ENCODE measurements at regions not wholly inside any gene's neighbourhood (a gene's known extent, or its start where the extent isn't known, plus 50 kb on each side); places are given as distances from the start of the nearest gene placed in this dataset.
A peak's percentile ranks its signal among the peaks of the same experiment; 100 is the strongest.

- no peak for ATAC-seq (ENCODE audit: low FRiP score)
- no peak for DNase-seq (ENCODE audit: low spot score)
- TF ChIP-seq, protein P1, sequence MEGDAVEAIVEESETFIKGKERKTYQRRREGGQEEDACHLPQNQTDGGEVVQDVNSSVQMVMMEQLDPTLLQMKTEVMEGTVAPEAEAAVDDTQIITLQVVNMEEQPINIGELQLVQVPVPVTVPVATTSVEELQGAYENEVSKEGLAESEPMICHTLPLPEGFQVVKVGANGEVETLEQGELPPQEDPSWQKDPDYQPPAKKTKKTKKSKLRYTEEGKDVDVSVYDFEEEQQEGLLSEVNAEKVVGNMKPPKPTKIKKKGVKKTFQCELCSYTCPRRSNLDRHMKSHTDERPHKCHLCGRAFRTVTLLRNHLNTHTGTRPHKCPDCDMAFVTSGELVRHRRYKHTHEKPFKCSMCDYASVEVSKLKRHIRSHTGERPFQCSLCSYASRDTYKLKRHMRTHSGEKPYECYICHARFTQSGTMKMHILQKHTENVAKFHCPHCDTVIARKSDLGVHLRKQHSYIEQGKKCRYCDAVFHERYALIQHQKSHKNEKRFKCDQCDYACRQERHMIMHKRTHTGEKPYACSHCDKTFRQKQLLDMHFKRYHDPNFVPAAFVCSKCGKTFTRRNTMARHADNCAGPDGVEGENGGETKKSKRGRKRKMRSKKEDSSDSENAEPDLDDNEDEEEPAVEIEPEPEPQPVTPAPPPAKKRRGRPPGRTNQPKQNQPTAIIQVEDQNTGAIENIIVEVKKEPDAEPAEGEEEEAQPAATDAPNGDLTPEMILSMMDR (IDR thresholded peaks at IDR 0.05) = no peak
These were observed 385.0 kb upstream of the KLHL29 start for GRCh38 chr2:22999951-23000350.

GRCh38 chr2:23002234-23002633 is 382.7 kb upstream of the KLHL29 start:
- no peak for ATAC-seq (ENCODE audit: low FRiP score)
- TF ChIP-seq, protein P1 (IDR thresholded peaks at IDR 0.05) = no peak
- no peak for DNase-seq (ENCODE audit: low spot score)

DNA sequence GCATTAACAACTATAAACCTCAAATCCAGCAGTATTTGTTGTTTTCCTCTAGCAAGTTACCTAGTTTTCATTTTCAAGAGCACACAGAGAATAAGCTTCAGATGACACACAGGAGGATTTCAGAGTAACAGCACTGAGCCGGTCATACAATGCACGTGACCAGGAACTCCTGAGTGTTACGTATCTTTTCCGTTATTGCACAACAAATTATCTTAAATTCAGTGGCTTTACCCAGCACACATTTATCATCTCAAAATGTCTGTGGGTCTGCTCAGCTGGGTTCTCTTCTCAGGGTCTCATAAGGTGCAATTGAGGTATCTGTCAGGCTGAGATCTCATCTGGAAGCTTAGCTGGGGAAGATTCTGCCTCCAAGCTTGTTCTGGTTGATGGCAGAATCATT is 379.5 kb upstream of the KLHL29 start:
- ATAC-seq (ENCODE audit: low FRiP score) = no peak

GRCh38 chr2:23007631-23008235 is 377.2 kb upstream of the KLHL29 start:
- no peak for DNase-seq (ENCODE audit: low spot score)
- TF ChIP-seq, protein P1 (IDR thresholded peaks at IDR 0.05) = no peak
- ATAC-seq (ENCODE audit: low FRiP score) = no peak

More for the DNA sequence above, 379.5 kb upstream of the KLHL29 start:
- DNase-seq (ENCODE audit: low spot score) = no peak
- TF ChIP-seq, protein P1 (IDR thresholded peaks at IDR 0.05) = no peak

DNA sequence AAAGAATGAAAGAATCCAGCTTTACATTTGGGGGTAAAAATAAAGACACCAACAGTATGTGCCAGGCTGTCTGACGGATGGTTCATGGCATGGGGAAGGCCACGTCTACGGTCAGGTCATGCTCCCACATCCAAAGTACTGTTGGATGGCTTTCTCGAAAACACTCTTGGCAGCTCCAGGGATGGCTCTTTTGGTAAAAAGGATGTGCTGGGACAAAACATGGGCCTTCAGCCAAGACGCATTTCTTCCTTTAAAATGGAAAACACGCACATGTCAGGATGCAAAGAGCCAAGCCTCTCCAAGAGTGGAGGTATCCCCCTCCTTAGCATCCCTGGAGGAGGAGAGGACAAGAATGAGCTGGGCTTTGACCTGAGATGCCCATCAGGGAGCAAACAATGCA is 376.5 kb upstream of the KLHL29 start:
- TF ChIP-seq, protein P1 (IDR thresholded peaks at IDR 0.05) = no peak
- DNase-seq (ENCODE audit: low spot score) (no peak), ATAC-seq (ENCODE audit: low FRiP score) (no peak)

DNA sequence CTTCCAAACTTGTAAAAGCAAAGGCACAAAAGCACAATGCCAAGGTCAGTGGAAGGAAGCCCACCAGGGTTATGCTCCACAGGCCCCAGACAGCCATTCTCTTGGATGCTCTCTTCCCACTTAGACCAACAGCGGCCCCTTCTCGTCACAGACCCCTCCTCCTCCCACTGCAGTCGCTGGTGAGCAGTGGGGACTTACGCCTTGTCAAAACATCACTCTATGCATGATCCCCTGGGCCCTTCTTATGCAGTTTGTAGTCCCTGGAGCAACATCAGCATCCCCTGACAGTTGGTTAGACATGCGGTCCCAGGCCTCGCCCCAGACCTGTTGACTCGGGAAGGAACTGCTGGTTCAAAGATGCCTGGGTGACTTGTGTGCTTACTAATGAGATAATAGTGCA is 376.0 kb upstream of the KLHL29 start:
- TF ChIP-seq, protein P1 (IDR thresholded peaks at IDR 0.05) = no peak
- no peak for DNase-seq (ENCODE audit: low spot score)
- peak; percentile 14 for ATAC-seq (ENCODE audit: low FRiP score)

DNA sequence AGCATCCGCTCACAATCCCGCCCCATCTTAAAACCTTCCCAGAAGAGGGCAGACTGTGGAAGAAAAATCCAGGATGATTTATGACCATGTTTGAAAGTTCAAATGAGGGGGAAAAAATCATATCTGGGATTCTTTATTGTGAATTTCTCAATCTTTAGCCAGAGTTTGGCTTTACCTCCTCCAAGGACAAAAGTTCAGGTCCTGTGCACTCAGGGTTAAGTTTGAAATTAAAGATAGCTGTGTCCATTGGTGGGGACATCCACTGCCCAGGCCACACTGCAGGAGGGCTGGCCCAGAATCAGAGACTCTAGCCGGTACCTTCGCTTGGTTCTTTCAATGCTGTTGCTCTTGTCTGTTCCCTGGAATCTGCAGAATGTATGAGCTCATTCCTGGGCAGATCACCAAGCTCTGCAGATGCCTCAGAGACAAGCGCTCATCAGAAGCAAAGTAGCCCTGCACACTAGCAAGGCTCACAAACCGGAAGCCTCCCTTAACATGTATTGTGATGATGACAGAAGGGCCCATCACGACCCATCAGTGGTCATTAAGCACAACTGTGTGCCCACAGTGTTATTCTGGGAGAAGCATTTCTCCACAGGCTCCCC is 375.3 kb upstream of the KLHL29 start:
- peak; percentile 59 for ATAC-seq (ENCODE audit: low FRiP score)
- no peak for DNase-seq (ENCODE audit: low spot score)
- TF ChIP-seq, protein P1 (IDR thresholded peaks at IDR 0.05) = no peak

Data from omental fat pad (tissue), 3 donors.